PC-3 (cell line): ENCODE measurements at regions not wholly inside any gene's neighbourhood (a gene's known extent, or its start where the extent isn't known, plus 50 kb on each side); places are given as distances from the start of the nearest gene placed in this dataset.

Source experiments
- microRNA-seq: library from miRNA; unstranded; fragments of <30 nt; microRNA quantifications from one replicate; pipeline ENCODE4 v1.1.0, GENCODE V29; 2020; ENCODE audit not compliant: unreplicated experiment

Small RNAs in the stretch of these regions (microRNA-seq; reads per million reads assigned to microRNA genes)
- gene MIR873 (28.6 reads per million, percentile 50 among the genes with 10 or more reads in this experiment), gene MIR876 (22.6 reads per million, percentile 47 among the genes with 10 or more reads in this experiment)
